HTR-8/SVneo (cell line): ENCODE measurements at regions not wholly inside any gene's neighbourhood (a gene's known extent, or its start where the extent isn't known, plus 50 kb on each side); places are given as distances from the start of the nearest gene placed in this dataset.

Experiments used
- DNase-seq: peaks from one replicate; pipeline ENCODE4 v3.0.0; 2011; ENCODE audit warnings: low spot score, mixed read lengths; ENCODE audit not compliant: insufficient read length
- FAIRE-seq: peaks from 2 replicates; lab custom pipeline; 2011; peaks lifted over from hg19 to GRCh38; lab: Jason Lieb, UNC

- DNase-seq (no peak), FAIRE-seq (no peak)
These were observed 946.3 kb upstream of the LRRN3 start for GRCh38 chr7:110144599-110144998.

- FAIRE-seq, result no peak
- DNase-seq, result no peak
These were observed 942.9 kb upstream of the LRRN3 start for GRCh38 chr7:110148054-110148453.

GRCh38 chr7:110153222-110153621 lies 937.7 kb upstream of the LRRN3 start:
- no peak for FAIRE-seq
- DNase-seq, result no peak

- no peak for FAIRE-seq
These were observed 934.4 kb upstream of the LRRN3 start for GRCh38 chr7:110156511-110156910.

GRCh38 chr7:110157631-110158362 lies 933.1 kb upstream of the LRRN3 start:
- FAIRE-seq (no peak), DNase-seq (no peak)

More at GRCh38 chr7:110156511-110156910, 934.4 kb upstream of the LRRN3 start:
- DNase-seq, result no peak

- FAIRE-seq (no peak), DNase-seq (no peak)
These were observed 922.9 kb upstream of the LRRN3 start for GRCh38 chr7:110168010-110168409.

GRCh38 chr7:110170841-110171240 lies 920.1 kb upstream of the LRRN3 start:
- FAIRE-seq (no peak), DNase-seq (no peak)

- DNase-seq (no peak), FAIRE-seq (no peak)
These were observed 913.5 kb upstream of the LRRN3 start for GRCh38 chr7:110177463-110177862.

GRCh38 chr7:110179037-110179436 lies 911.9 kb upstream of the LRRN3 start:
- FAIRE-seq, result no peak

GRCh38 chr7:110181768-110182167 lies 909.2 kb upstream of the LRRN3 start:
- no peak for FAIRE-seq
- DNase-seq, result no peak

More at GRCh38 chr7:110179037-110179436, 911.9 kb upstream of the LRRN3 start:
- no peak for DNase-seq

- FAIRE-seq (no peak), DNase-seq (no peak)
These were observed 904.6 kb upstream of the LRRN3 start for GRCh38 chr7:110186334-110186733.

- no peak for FAIRE-seq
- DNase-seq, result no peak
These were observed 902.9 kb upstream of the LRRN3 start for GRCh38 chr7:110187877-110188554.

- FAIRE-seq (no peak), DNase-seq (no peak)
These were observed 886.4 kb upstream of the LRRN3 start for GRCh38 chr7:110204527-110204926.

GRCh38 chr7:110205899-110206298 lies 885.0 kb upstream of the LRRN3 start:
- DNase-seq (no peak), FAIRE-seq (no peak)

GRCh38 chr7:110209884-110210283 lies 881.0 kb upstream of the LRRN3 start:
- FAIRE-seq (no peak), DNase-seq (no peak)

GRCh38 chr7:110210941-110211608 lies 879.9 kb upstream of the LRRN3 start:
- no peak for DNase-seq
- no peak for FAIRE-seq

- DNase-seq (no peak), FAIRE-seq (no peak)
These were observed 866.3 kb upstream of the LRRN3 start for GRCh38 chr7:110224643-110225042.

- FAIRE-seq, result no peak
- no peak for DNase-seq
These were observed 844.8 kb upstream of the LRRN3 start for GRCh38 chr7:110246118-110246517.

- DNase-seq (no peak), FAIRE-seq (no peak)
These were observed 837.8 kb upstream of the LRRN3 start for GRCh38 chr7:110253093-110253492.

- FAIRE-seq, result no peak
- DNase-seq, result no peak
These were observed 833.3 kb upstream of the LRRN3 start for GRCh38 chr7:110257673-110258072.

GRCh38 chr7:110262251-110262650 lies 828.7 kb upstream of the LRRN3 start:
- FAIRE-seq (no peak), DNase-seq (no peak)
